Ammon's horn (tissue), 1 donor: ENCODE measurements at regions not wholly inside any gene's neighbourhood (a gene's known extent, or its start where the extent isn't known, plus 50 kb on each side); places are given as distances from the start of the nearest gene placed in this dataset.

ENCODE experiments used
- DNase-seq: peaks from one replicate; pipeline ENCODE4 v3.0.0-alpha.2; 2016; ENCODE audit warnings: low spot score

- no peak for DNase-seq
Measured at GRCh38 chr9:26058111-26058895, 380.1 kb upstream of the TUSC1 start.

- DNase-seq: no peak
Measured at GRCh38 chr9:26057050-26057449, 378.8 kb upstream of the TUSC1 start.

GRCh38 chr9:26054600-26055520, 376.6 kb upstream of the TUSC1 start:
- DNase-seq: no peak

- no peak for DNase-seq
Measured at GRCh38 chr9:26053954-26054353, 375.7 kb upstream of the TUSC1 start.

GRCh38 chr9:26043431-26043830, 365.2 kb upstream of the TUSC1 start:
- no peak for DNase-seq

GRCh38 chr9:26034786-26035185, 356.5 kb upstream of the TUSC1 start:
- no peak for DNase-seq

GRCh38 chr9:26033336-26033735, 355.1 kb upstream of the TUSC1 start:
- DNase-seq: no peak

- no peak for DNase-seq
Measured at GRCh38 chr9:26026423-26027100, 348.3 kb upstream of the TUSC1 start.

- no peak for DNase-seq
Measured at GRCh38 chr9:26013199-26013598, 335.0 kb upstream of the TUSC1 start.

- no peak for DNase-seq
Measured at GRCh38 chr9:26012797-26013196, 334.6 kb upstream of the TUSC1 start.

- no peak for DNase-seq
Measured at GRCh38 chr9:25994605-25995004, 316.4 kb upstream of the TUSC1 start.

- DNase-seq: no peak
Measured at GRCh38 chr9:25990376-25990775, 312.1 kb upstream of the TUSC1 start.

- no peak for DNase-seq
Measured at GRCh38 chr9:25975667-25976066, 297.4 kb upstream of the TUSC1 start.

GRCh38 chr9:25964239-25964638, 286.0 kb upstream of the TUSC1 start:
- peak; percentile 42 for DNase-seq

GRCh38 chr9:25960178-25960577, 281.9 kb upstream of the TUSC1 start:
- no peak for DNase-seq

- DNase-seq: no peak
Measured at GRCh38 chr9:25954209-25954608, 276.0 kb upstream of the TUSC1 start.

GRCh38 chr9:25948182-25948581, 269.9 kb upstream of the TUSC1 start:
- DNase-seq: no peak

GRCh38 chr9:25939126-25939525, 260.9 kb upstream of the TUSC1 start:
- DNase-seq: no peak

- no peak for DNase-seq
Measured at GRCh38 chr9:25936031-25936430, 257.8 kb upstream of the TUSC1 start.

- DNase-seq: no peak
Measured at GRCh38 chr9:25935188-25935587, 256.9 kb upstream of the TUSC1 start.

GRCh38 chr9:25918761-25919160, 240.5 kb upstream of the TUSC1 start:
- no peak for DNase-seq

GRCh38 chr9:25917731-25918362, 239.6 kb upstream of the TUSC1 start:
- no peak for DNase-seq
